IMR-90 (cell line): ENCODE measurements at regions not wholly inside any gene's neighbourhood (a gene's known extent, or its start where the extent isn't known, plus 50 kb on each side); places are given as distances from the start of the nearest gene placed in this dataset.

Experiments used
- ATAC-seq: fragments of 200-7000 bp; cut with Tn5 transposase; 2 replicates; pipeline ENCODE4 v1.9.1; 2020; ENCODE audit warnings: low read depth, mild to moderate bottlenecking, moderate library complexity
- BruUV-seq: library from RNA; stranded (reverse); fragments of 400-500 nt; replicated peaks from 2 replicates; lab custom pipeline; 2021; lab: Mats Ljungman, UMichigan
- CTCF ChIA-PET: fragments of 300-600 bp; formaldehyde crosslinking; extraction: SDS; loops from one replicate; lab custom pipeline; 2021; ENCODE audit warnings: antibody characterized with exemption; lab: Yijun Ruan, JAX
- POLR2A ChIA-PET: fragments of 300-600 bp; sonication (Branson Sonifier 250); formaldehyde crosslinking; loops from one replicate; lab custom pipeline; 2022; ENCODE audit warnings: antibody characterized with exemption; ENCODE audit not compliant: unreplicated experiment; lab: Charles Lee
- DNase-seq: peaks from one replicate; pipeline ENCODE4 v3.0.0; 2013
- H2AFZ ChIP-seq: replicated peaks from 2 replicates; pipeline ENCODE3; 2013; ENCODE audit warnings: low read length, mild to moderate bottlenecking; ENCODE audit not compliant: poor library complexity
- H2AK5ac ChIP-seq: 2 replicates; pipeline ENCODE4 v1.6.1; 2013; ENCODE audit warnings: low read depth, low read length, inconsistent platforms
- H2AK9ac ChIP-seq: replicated peaks from 2 replicates; pipeline ENCODE3; 2013; ENCODE audit warnings: mild to moderate bottlenecking, low read depth, low read length, moderate library complexity; ENCODE audit not compliant: poor library complexity
- H2BK120ac ChIP-seq: 2 replicates; pipeline ENCODE4 v1.6.1; 2013; ENCODE audit warnings: low read depth, low read length, inconsistent platforms
- H2BK15ac ChIP-seq: 3 replicates; pipeline ENCODE4 v1.6.1; 2013; ENCODE audit warnings: low read depth, low read length, inconsistent platforms
- H2BK20ac ChIP-seq: 2 replicates; pipeline ENCODE4 v1.6.1; 2013; ENCODE audit warnings: low read depth, mild to moderate bottlenecking, inconsistent platforms, low read length, moderate library complexity
- H2BK5ac ChIP-seq: 2 replicates; pipeline ENCODE4 v1.6.1; 2013; ENCODE audit warnings: mild to moderate bottlenecking, low read depth, low read length, inconsistent platforms; ENCODE audit not compliant: poor library complexity, severe bottlenecking
- H3K14ac ChIP-seq: replicated peaks from 2 replicates; pipeline ENCODE4 v1.6.1; 2013; ENCODE audit warnings: low read depth, low read length, inconsistent platforms
- H3K18ac ChIP-seq: 2 replicates; pipeline ENCODE4 v1.6.1; 2013; ENCODE audit warnings: low read depth, low read length, control low read depth
- H3K23ac ChIP-seq: 2 replicates; pipeline ENCODE4 v1.6.1; 2013; ENCODE audit warnings: low read depth, low read length, inconsistent platforms
- H3K27ac ChIP-seq: 2 replicates; pipeline ENCODE4 v1.5.1; 2013; ENCODE audit warnings: mild to moderate bottlenecking, control low read depth, low read length; ENCODE audit not compliant: insufficient read depth
- H3K27me3 ChIP-seq: 2 replicates; pipeline ENCODE4 v1.6.1; 2013; ENCODE audit warnings: low read length; ENCODE audit not compliant: control insufficient read depth, insufficient read depth
- H3K36me3 ChIP-seq: 2 replicates; pipeline ENCODE4 v1.6.1; 2013; ENCODE audit warnings: low read length, mixed read lengths; ENCODE audit not compliant: control insufficient read depth, insufficient read depth
- H3K4ac ChIP-seq: 2 replicates; pipeline ENCODE4 v1.6.1; 2013; ENCODE audit warnings: low read depth, low read length, inconsistent platforms
- H3K4me1 ChIP-seq: 2 replicates; pipeline ENCODE4 v1.6.1; 2013; ENCODE audit warnings: low read length, mixed read lengths; ENCODE audit not compliant: control insufficient read depth, insufficient read depth
- H3K4me2 ChIP-seq: 2 replicates; pipeline ENCODE4 v1.6.1; 2013; ENCODE audit warnings: low read depth, mild to moderate bottlenecking, control low read depth, low read length, moderate library complexity
- H3K4me3 ChIP-seq: 2 replicates; pipeline ENCODE4 v1.5.1; 2013; ENCODE audit warnings: low read depth, mild to moderate bottlenecking, control low read depth, low read length, moderate library complexity; ENCODE audit not compliant: insufficient read depth
- H3K56ac ChIP-seq: 2 replicates; pipeline ENCODE4 v1.6.1; 2013; ENCODE audit warnings: low read length, inconsistent platforms; ENCODE audit not compliant: insufficient read depth; ENCODE audit errors: extremely low read depth
- H3K79me1 ChIP-seq, 2 experiments: 2 replicates each; pipeline ENCODE4 v1.6.1; 2013; ENCODE audit warnings: low read length in 2 of 2, inconsistent platforms in 1 of 2, low read depth in 1 of 2
- H3K9ac ChIP-seq: 2 replicates; pipeline ENCODE4 v1.6.1; 2013; ENCODE audit warnings: low read depth, low read length, control low read depth
- H3K9me1 ChIP-seq: 2 replicates; pipeline ENCODE4 v1.6.1; 2013; ENCODE audit warnings: low read length, inconsistent platforms; ENCODE audit not compliant: insufficient read depth
- H3K9me3 ChIP-seq: 2 replicates; pipeline ENCODE4 v1.6.1; 2013; ENCODE audit warnings: low read length; ENCODE audit not compliant: control insufficient read depth, insufficient read depth
- H4K20me1 ChIP-seq: 2 replicates; pipeline ENCODE4 v1.6.1; 2013; ENCODE audit warnings: low read length, inconsistent platforms; ENCODE audit not compliant: insufficient read depth
- H4K5ac ChIP-seq: 2 replicates; pipeline ENCODE4 v1.6.1; 2013; ENCODE audit warnings: mild to moderate bottlenecking, low read depth, low read length, control low read depth
- H4K8ac ChIP-seq, 2 experiments: 2 replicates each; pipeline ENCODE4 v1.6.1; 2013; ENCODE audit warnings: low read depth in 2 of 2, low read length in 2 of 2, control low read depth in 1 of 2, inconsistent platforms in 1 of 2
- H4K91ac ChIP-seq: 2 replicates; pipeline ENCODE4 v1.6.1; 2013; ENCODE audit warnings: low read depth, low read length, inconsistent platforms; ENCODE audit not compliant: insufficient read depth
- CEBPB ChIP-seq: IDR thresholded peaks from 2 replicates; pipeline ENCODE4 v1.6.1; 2012; ENCODE audit warnings: low read depth, low read length, improper control_type of control experiment
- CHD1 ChIP-seq: IDR thresholded peaks from 2 replicates; pipeline ENCODE4 v1.6.1; 2012; ENCODE audit warnings: low read depth, low read length, improper control_type of control experiment
- MXI1 ChIP-seq: IDR thresholded peaks from 2 replicates; pipeline ENCODE4 v1.6.1; 2012; ENCODE audit warnings: low read depth, mild to moderate bottlenecking, low read length, moderate library complexity, borderline replicate concordance
- POLR2A ChIP-seq: IDR thresholded peaks from 2 replicates; pipeline ENCODE4 v1.6.1; 2012; ENCODE audit warnings: mild to moderate bottlenecking, low read depth, low read length
- RAD21 ChIP-seq: IDR thresholded peaks from 2 replicates; pipeline ENCODE4 v1.6.1; 2012; ENCODE audit warnings: low read length, improper control_type of control experiment
- USF2 ChIP-seq: fragments of 150-350 bp; IDR thresholded peaks from 2 replicates; pipeline ENCODE4 v1.6.1; 2017; ENCODE audit warnings: mild to moderate bottlenecking, antibody characterized with exemption, low read length, low read depth
- dilution Hi-C: fragments of 300-500 bp; cut with HindIII; formaldehyde crosslinking; loops from one replicate; pipeline ENCODE4 v1.14.3; 2018; ENCODE audit warnings: low sequenced_read_pairs; ENCODE audit not compliant: unreplicated experiment
- in situ Hi-C: fragments of 300-500 bp; cut with MboI; formaldehyde crosslinking; loops from 3 replicates; pipeline ENCODE4 v1.14.3; 2019; ENCODE audit warnings: low sequenced_read_pairs, inconsistent platforms, mixed read lengths
- intact Hi-C: fragments of 100-400 bp; cut with micrococcal nuclease; formaldehyde crosslinking; loops from 2 replicates; pipeline ENCODE4 v1.10.0; 2022

- no peak overlapping the region for H2BK15ac ChIP-seq
- no TSS peak for BruUV-seq
- no peak overlapping the region for H2BK20ac ChIP-seq
- no peak overlapping the region for H2AK5ac ChIP-seq
- no peak overlapping the region for H4K91ac ChIP-seq
- H3K79me1 ChIP-seq = no peaks in the 10 kb centered on the region
- H3K4me1 ChIP-seq = no peaks in the 10 kb centered on the region
- intact Hi-C loops (no loop called here), in situ Hi-C loops (no loop called here), dilution Hi-C loops (no loop called here)
- H3K56ac ChIP-seq = no peak overlapping the region
- no peak overlapping the region for H3K23ac ChIP-seq
- no peak overlapping the region for H3K4me3 ChIP-seq
- no peak for ATAC-seq
- H3K36me3 ChIP-seq = no peaks in the 10 kb centered on the region
- DNase-seq = no peak
- no peaks in the 10 kb centered on the region for H3K27me3 ChIP-seq
- no peak overlapping the region for H4K8ac ChIP-seq
- CTCF ChIA-PET = no interaction called here
- no peak for TF ChIP-seq RAD21
- no peak for TF ChIP-seq MXI1
- no peak for TF ChIP-seq CHD1
- no peak for TF ChIP-seq USF2
- peak; percentile 47 for TF ChIP-seq CEBPB
- no peak for TF ChIP-seq POLR2A
- H3K18ac ChIP-seq = no peak overlapping the region
- no peak overlapping the region for H2BK5ac ChIP-seq
- H3K9me1 ChIP-seq = no peaks in the 10 kb centered on the region
- no peaks in the 10 kb centered on the region for H4K20me1 ChIP-seq
- H3K4ac ChIP-seq = no peak overlapping the region
- no peak overlapping the region for H2AFZ ChIP-seq
- H2BK120ac ChIP-seq = no peak overlapping the region
- no peaks in the 10 kb centered on the region for H3K9me3 ChIP-seq
- no peak overlapping the region for H3K14ac ChIP-seq
- no peak overlapping the region for H2AK9ac ChIP-seq
- H3K9ac ChIP-seq = no peak overlapping the region
- H3K4me2 ChIP-seq = no peak overlapping the region
- no peak overlapping the region for H3K27ac ChIP-seq
- POLR2A ChIA-PET = no interaction called here
- H4K5ac ChIP-seq = no peak overlapping the region
These were observed 169.7 kb upstream of the LRP1B start for GRCh38 chr2:142300517-142300916.
